ENCODE measurements at regions not wholly inside any gene's neighbourhood (a gene's known extent, or its start where the extent isn't known, plus 50 kb on each side); places are given as distances from the start of the nearest gene placed in this dataset.
"Not testable (repeated sequence)": the region's sequence is repeated elsewhere in the genome, so short reads cannot be mapped to it uniquely, and the experiment has no call there.

- no peak for DNase-seq (ENCODE audit: low read depth, low spot score)
- no peak overlapping the region for H3K27ac ChIP-seq
Measured at GRCh38 chr1:105427543-105427942, 1628.9 kb upstream of the PRMT6 start.

GRCh38 chr1:105436589-105437259 is 1619.8 kb upstream of the PRMT6 start:
- DNase-seq (ENCODE audit: low read depth, low spot score): no peak
- H3K27ac ChIP-seq: no peak overlapping the region

GRCh38 chr1:105437847-105438246 is 1618.6 kb upstream of the PRMT6 start:
- H3K27ac ChIP-seq: no peak overlapping the region
- no peak for DNase-seq (ENCODE audit: low read depth, low spot score)

- H3K27ac ChIP-seq: no peak overlapping the region
- DNase-seq (ENCODE audit: low read depth, low spot score): no peak
Measured at GRCh38 chr1:105442901-105443300, 1613.6 kb upstream of the PRMT6 start.

- no peak overlapping the region for H3K27ac ChIP-seq
Measured at GRCh38 chr1:105459759-105460158, 1596.7 kb upstream of the PRMT6 start.

GRCh38 chr1:105462308-105462707 is 1594.2 kb upstream of the PRMT6 start:
- no peak overlapping the region for H3K27ac ChIP-seq
- no peak for DNase-seq (ENCODE audit: low read depth, low spot score)

More at GRCh38 chr1:105459759-105460158, 1596.7 kb upstream of the PRMT6 start:
- DNase-seq (ENCODE audit: low read depth, low spot score): no peak

GRCh38 chr1:105467549-105467948 is 1588.9 kb upstream of the PRMT6 start:
- no peak for DNase-seq (ENCODE audit: low read depth, low spot score)

GRCh38 chr1:105470541-105470940 is 1585.9 kb upstream of the PRMT6 start:
- not testable (repeated sequence) for H3K27ac ChIP-seq; DNase-seq (ENCODE audit: low read depth, low spot score)

More at GRCh38 chr1:105467549-105467948, 1588.9 kb upstream of the PRMT6 start:
- no peak overlapping the region for H3K27ac ChIP-seq

GRCh38 chr1:105483436-105483835 is 1573.0 kb upstream of the PRMT6 start:
- no peak overlapping the region for H3K27ac ChIP-seq
- no peak for DNase-seq (ENCODE audit: low read depth, low spot score)

GRCh38 chr1:105485207-105485606 is 1571.3 kb upstream of the PRMT6 start:
- H3K27ac ChIP-seq: no peak overlapping the region
- DNase-seq (ENCODE audit: low read depth, low spot score): no peak

GRCh38 chr1:105492921-105493320 is 1563.6 kb upstream of the PRMT6 start:
- DNase-seq (ENCODE audit: low read depth, low spot score): no peak

GRCh38 chr1:105516068-105516467 is 1540.4 kb upstream of the PRMT6 start:
- no peak for DNase-seq (ENCODE audit: low read depth, low spot score)
- no peak overlapping the region for H3K27ac ChIP-seq

More at GRCh38 chr1:105492921-105493320, 1563.6 kb upstream of the PRMT6 start:
- H3K27ac ChIP-seq: no peak overlapping the region

- no peak overlapping the region for H3K27ac ChIP-seq
Measured at GRCh38 chr1:105533996-105534395, 1522.5 kb upstream of the PRMT6 start.

GRCh38 chr1:105544475-105544874 is 1512.0 kb upstream of the PRMT6 start:
- no peak for DNase-seq (ENCODE audit: low read depth, low spot score)
- peak overlapping the region; percentile 16 for H3K27ac ChIP-seq

More at GRCh38 chr1:105533996-105534395, 1522.5 kb upstream of the PRMT6 start:
- DNase-seq (ENCODE audit: low read depth, low spot score): no peak

- no peak for DNase-seq (ENCODE audit: low read depth, low spot score)
- no peak overlapping the region for H3K27ac ChIP-seq
Measured at GRCh38 chr1:105556266-105556665, 1500.2 kb upstream of the PRMT6 start.

GRCh38 chr1:105558023-105558422 is 1498.5 kb upstream of the PRMT6 start:
- DNase-seq (ENCODE audit: low read depth, low spot score): no peak
- H3K27ac ChIP-seq: no peak overlapping the region

GRCh38 chr1:105565006-105565405 is 1491.5 kb upstream of the PRMT6 start:
- no peak for DNase-seq (ENCODE audit: low read depth, low spot score)
- H3K27ac ChIP-seq: no peak overlapping the region

GRCh38 chr1:105585791-105586190 is 1470.7 kb upstream of the PRMT6 start:
- no peak for DNase-seq (ENCODE audit: low read depth, low spot score)
- H3K27ac ChIP-seq: no peak overlapping the region

- no peak for DNase-seq (ENCODE audit: low read depth, low spot score)
Measured at GRCh38 chr1:105591681-105592080, 1464.8 kb upstream of the PRMT6 start.

GRCh38 chr1:105608713-105609112 is 1447.8 kb upstream of the PRMT6 start:
- DNase-seq (ENCODE audit: low read depth, low spot score): no peak
- no peak overlapping the region for H3K27ac ChIP-seq

More at GRCh38 chr1:105591681-105592080, 1464.8 kb upstream of the PRMT6 start:
- no peak overlapping the region for H3K27ac ChIP-seq

- no peak for DNase-seq (ENCODE audit: low read depth, low spot score)
- H3K27ac ChIP-seq: no peak overlapping the region
Measured at GRCh38 chr1:105626276-105626987, 1430.0 kb upstream of the PRMT6 start.

All from epithelial cell of prostate (primary cell).